ENCODE measurements at regions not wholly inside any gene's neighbourhood (a gene's known extent, or its start where the extent isn't known, plus 50 kb on each side); places are given as distances from the start of the nearest gene placed in this dataset.

GRCh38 chr14:95597784-95598211 is 62.9 kb downstream of the GLRX5 start:
- DNase-seq (ENCODE audit: low read depth): no peak
- H3K4me3 ChIP-seq (ENCODE audit: low read depth, low read length): no peak overlapping the region
- TF ChIP-seq CTCF (IDR thresholded peaks at IDR 0.05; ENCODE audit: low read depth, low read length) (no peak), MYC (IDR thresholded peaks at IDR 0.05; ENCODE audit: low read depth, low read length) (no peak), MAX (IDR thresholded peaks at IDR 0.05; ENCODE audit: low read depth, low read length) (no peak), POLR2A (IDR thresholded peaks at IDR 0.05; ENCODE audit: extremely low read depth, insufficient read length) (no peak)

GRCh38 chr14:95601650-95602049 is 66.8 kb downstream of the GLRX5 start:
- TF ChIP-seq POLR2A (IDR thresholded peaks at IDR 0.05; ENCODE audit: extremely low read depth, insufficient read length) (no peak), MYC (IDR thresholded peaks at IDR 0.05; ENCODE audit: low read depth, low read length) (no peak), CTCF (IDR thresholded peaks at IDR 0.05; ENCODE audit: low read depth, low read length) (no peak), MAX (IDR thresholded peaks at IDR 0.05; ENCODE audit: low read depth, low read length) (no peak)
- H3K4me3 ChIP-seq (ENCODE audit: low read depth, low read length): no peak overlapping the region
- no peak for DNase-seq (ENCODE audit: low read depth)

GRCh38 chr14:95603415-95603814 is 68.6 kb downstream of the GLRX5 start:
- DNase-seq (ENCODE audit: low read depth): no peak
- H3K4me3 ChIP-seq (ENCODE audit: low read depth, low read length): no peak overlapping the region

GRCh38 chr14:95606266-95606665 is 71.4 kb downstream of the GLRX5 start:
- no peak for DNase-seq (ENCODE audit: low read depth)
- H3K4me3 ChIP-seq (ENCODE audit: low read depth, low read length): no peak overlapping the region
- TF ChIP-seq MYC (IDR thresholded peaks at IDR 0.05; ENCODE audit: low read depth, low read length) (no peak), POLR2A (IDR thresholded peaks at IDR 0.05; ENCODE audit: extremely low read depth, insufficient read length) (no peak), CTCF (IDR thresholded peaks at IDR 0.05; ENCODE audit: low read depth, low read length) (no peak), MAX (IDR thresholded peaks at IDR 0.05; ENCODE audit: low read depth, low read length) (no peak)

More at GRCh38 chr14:95603415-95603814, 68.6 kb downstream of the GLRX5 start:
- TF ChIP-seq MAX (IDR thresholded peaks at IDR 0.05; ENCODE audit: low read depth, low read length) (no peak), MYC (IDR thresholded peaks at IDR 0.05; ENCODE audit: low read depth, low read length) (no peak), POLR2A (IDR thresholded peaks at IDR 0.05; ENCODE audit: extremely low read depth, insufficient read length) (no peak), CTCF (IDR thresholded peaks at IDR 0.05; ENCODE audit: low read depth, low read length) (no peak)

- TF ChIP-seq POLR2A (IDR thresholded peaks at IDR 0.05; ENCODE audit: extremely low read depth, insufficient read length) (no peak), CTCF (IDR thresholded peaks at IDR 0.05; ENCODE audit: low read depth, low read length) (no peak), MAX (IDR thresholded peaks at IDR 0.05; ENCODE audit: low read depth, low read length) (no peak), MYC (IDR thresholded peaks at IDR 0.05; ENCODE audit: low read depth, low read length) (no peak)
- H3K4me3 ChIP-seq (ENCODE audit: low read depth, low read length): no peak overlapping the region
- DNase-seq (ENCODE audit: low read depth): no peak
Observed at GRCh38 chr14:95608637-95609235, 73.9 kb downstream of the GLRX5 start.

Data from NB4 (cell line).